Activated CD4-positive, CD25-positive, alpha-beta regulatory T cell treated with anti-CD3 and anti-CD28 coated beads, Interleukin-2, amount 50 U/mL, for 24 hours (primary cell): ENCODE measurements at regions not wholly inside any gene's neighbourhood (a gene's known extent, or its start where the extent isn't known, plus 50 kb on each side); places are given as distances from the start of the nearest gene placed in this dataset.
"Not testable (repeated sequence)": the region's sequence is repeated elsewhere in the genome, so short reads cannot be mapped to it uniquely, and the experiment has no call there.

Experiments used
- ATAC-seq, 2 donors: fragments of 150-1000 bp; cut with Tn5 transposase; one replicate each; pipeline ENCODE4 v1.10.0; 2021; ENCODE audit warnings: mild to moderate bottlenecking in 1 of 2, moderate library complexity in 1 of 2

DNA sequence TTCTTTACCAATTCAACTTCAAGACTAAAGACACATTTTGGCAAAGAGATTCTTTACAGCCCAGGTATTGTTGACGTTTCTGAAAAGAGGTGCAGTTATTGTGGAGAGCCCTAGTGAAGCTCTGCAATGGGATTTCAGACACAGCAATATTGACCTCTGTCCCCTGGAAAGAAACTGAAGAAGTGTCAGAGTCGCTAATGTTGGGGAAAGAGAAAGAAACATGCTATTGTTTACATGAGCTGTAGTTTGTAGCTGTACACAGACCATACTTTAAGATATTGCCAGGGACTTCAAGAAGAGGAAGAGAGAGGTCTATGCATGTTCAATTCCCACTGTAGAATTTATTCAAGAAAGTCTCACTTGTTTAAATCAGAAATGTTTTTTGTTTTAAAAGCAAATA lies 497.3 kb upstream of the BOD1L1 start:
- ATAC-seq = no peak

GRCh38 chr4:14125375-14126129 lies 498.0 kb upstream of the BOD1L1 start:
- no peak for ATAC-seq

DNA sequence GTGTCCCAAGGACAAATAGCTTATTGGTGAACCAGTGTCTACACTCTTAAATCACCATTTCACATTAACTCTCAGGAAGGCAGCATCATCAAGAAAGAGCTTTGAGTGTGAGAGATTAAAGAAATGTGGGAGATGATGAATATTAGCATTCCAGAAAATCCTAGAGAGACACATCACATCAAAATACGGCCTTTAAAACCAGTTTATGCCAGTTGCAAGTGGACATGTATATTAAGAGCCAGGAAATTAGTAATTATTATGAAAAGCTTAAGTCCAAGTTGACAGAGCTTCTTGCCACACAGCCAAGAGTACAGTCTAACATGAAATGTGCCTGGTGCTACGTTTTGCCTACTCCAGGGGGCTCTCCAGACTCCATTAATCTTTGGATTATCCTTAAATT lies 503.0 kb upstream of the BOD1L1 start:
- no peak for ATAC-seq

DNA sequence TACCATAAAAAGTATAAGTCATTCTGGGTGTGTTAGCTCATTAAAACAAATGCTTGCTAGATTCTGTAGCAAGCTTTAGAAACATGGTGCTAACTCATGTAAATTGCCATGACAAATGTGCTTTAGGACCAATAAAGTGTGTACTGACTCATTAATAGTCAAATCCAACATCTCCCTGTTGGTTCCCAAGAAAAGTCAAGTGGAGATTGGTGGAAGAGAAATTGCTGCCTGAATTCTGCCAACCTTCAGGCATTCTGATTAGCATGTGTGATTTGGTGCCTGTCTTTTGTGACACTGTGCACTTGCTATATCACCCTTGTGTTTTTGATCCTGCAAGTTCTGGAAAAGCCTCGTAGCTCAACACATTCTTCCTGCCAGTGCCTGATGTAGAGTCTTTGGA lies 503.8 kb upstream of the BOD1L1 start:
- ATAC-seq = no peak

DNA sequence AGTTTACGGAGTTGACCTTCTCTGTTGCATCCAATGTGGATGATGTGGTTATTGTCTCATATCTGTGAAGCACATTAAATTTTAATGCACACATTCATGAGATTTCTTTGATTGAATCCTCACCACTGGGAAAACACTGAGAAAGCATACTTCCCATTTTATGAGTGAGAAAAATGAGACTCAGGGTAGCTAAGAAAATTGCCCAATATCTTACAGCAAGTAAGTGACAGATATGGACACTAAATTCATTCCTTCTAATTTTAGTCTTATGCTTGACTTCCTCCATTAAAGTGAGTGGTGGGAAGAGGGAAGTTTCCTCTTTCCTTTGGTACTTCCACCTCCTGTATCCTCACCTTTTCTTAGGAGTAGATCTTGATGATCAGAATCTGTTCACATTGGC lies 504.8 kb upstream of the BOD1L1 start:
- no peak for ATAC-seq

DNA sequence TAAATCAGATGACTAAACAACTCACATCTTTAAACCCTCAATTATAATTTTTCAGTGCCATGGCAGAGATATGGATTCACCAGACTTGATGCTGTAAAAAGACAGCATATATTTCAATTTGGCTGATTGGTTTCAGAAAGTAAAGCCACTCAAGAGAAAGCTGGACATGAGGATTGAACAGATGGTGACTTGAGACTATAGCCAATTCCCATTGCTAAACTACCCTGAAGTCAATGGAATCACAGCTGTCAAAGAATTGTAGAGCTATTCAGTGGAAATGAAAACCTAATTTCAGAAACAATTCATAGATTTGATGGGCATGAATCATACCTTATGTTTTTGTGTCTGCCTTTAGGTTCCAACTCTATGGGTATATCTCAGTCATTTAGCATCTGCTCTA lies 510.6 kb upstream of the BOD1L1 start:
- no peak for ATAC-seq

DNA sequence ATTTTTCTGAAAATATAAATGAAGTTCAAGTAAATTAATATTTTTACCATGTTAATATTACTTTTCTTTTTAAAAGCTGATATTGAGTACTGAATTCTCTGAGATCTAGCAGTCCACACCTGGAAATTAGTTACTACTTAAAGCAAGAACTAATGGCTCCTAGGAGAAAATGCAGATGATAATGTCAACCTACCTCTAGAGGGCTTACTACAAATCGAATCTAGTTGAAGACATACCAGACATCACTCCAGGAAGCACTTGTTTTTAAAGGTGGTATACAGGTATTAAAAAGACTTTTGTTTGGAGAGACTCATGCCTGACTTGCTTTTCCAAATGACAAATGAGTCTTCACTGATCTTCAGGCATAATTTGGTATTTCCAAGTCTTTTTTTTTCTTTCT lies 516.4 kb upstream of the BOD1L1 start:
- ATAC-seq = no peak

DNA sequence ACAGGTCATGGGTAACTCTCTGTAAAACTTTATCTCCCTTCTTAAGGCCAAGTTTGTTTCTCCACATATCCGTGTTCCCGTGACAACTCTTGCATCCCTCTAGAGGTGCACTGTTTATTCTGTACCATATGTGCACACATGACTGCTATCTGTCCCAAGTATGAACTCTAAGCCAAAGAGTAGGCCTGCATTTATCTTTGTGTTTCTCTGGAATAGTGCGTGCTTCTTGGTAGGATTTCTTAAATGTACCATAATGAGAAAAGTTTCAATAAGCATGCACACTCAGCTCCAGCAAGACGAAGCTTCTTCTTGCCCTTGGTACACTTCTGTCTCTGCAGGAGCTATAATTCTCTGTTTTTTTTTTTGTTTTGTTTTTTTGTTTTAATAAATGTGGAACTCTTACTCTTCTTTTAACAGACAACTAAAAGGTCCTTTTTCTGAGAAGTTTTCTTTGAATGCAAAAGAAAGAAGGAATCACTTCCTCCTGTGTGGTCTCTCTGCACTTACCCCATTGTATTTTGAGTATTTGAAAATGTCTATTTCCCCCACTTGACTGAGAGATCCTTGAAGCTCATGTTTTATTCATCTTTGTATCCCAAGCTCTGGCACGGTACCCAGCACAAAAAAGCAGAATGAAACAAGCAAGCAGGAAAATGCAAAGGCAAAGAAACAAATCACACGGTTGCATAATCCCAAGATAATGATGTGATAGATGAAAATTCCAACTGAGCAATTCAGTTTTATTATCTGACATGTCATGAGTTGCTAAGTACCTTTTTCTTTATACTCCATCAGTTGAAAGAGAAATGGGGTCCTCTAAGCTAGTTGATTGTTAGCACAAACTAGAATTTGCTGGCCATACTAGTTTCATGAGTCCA lies 521.9 kb upstream of the BOD1L1 start:
- ATAC-seq = no peak

DNA sequence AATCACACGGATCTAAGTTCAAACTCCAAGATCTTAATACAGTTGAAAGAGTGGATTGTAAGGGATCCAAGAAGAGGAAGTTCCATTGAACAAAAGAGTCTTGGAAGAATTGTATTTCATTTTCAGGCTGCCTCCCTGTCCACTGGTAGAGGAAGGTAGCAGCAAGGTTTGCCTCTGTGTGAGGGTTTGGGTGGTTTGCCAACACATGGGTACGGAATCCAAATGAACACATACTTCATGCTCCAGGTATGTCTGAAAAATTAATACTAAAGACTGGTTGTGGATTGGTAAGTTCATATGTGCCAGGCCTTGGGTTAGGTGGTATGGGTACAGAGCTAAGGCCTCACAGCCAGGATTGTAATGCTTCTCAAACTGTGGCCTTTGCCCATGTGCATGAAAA lies 523.6 kb upstream of the BOD1L1 start:
- no peak for ATAC-seq

- peak in 1 of 2 donors; percentile 38 for ATAC-seq
Measured at GRCh38 chr4:14152834-14153519, 525.5 kb upstream of the BOD1L1 start.

DNA sequence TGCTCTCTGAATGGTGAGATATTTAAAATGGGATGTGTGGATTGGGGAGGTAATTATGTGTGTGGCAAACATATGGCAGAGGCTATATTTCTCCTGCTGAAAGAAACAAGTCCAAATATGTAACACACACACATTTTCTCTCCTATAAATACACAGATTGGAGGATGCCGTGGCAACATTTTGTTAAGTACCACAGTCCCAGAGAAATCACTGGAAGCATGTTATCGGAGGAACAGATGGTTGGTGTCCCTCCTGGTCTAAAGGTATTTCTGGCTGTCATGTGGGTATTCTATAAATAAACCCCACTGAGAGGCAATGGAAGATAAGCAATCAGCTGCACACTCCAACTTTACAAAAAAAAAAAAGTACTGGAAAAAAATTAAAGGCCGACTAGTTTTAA lies 528.3 kb upstream of the BOD1L1 start:
- ATAC-seq = no peak

DNA sequence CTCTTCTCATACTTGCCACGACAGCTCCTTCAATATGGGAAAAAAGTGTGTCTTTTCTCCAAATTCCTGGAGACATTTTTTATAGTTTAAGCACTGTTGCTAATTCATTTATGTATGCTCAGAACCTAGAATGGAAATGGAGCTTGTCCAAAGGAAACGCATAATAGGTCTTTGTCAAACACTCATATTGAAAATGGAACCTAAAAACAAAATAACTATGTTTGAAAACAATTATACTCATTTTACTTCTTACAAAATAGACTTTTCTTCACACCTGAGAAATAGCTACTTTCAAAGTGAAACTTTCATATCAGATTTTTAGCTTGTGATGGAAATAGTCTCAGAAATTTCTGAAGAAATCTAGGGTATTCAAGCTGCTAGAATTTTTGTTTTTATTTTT lies 529.7 kb upstream of the BOD1L1 start:
- ATAC-seq = no peak

GRCh38 chr4:14165222-14165920 lies 537.8 kb upstream of the BOD1L1 start:
- peak in 1 of 2 donors; percentile 48 for ATAC-seq

- no peak for ATAC-seq
Measured at GRCh38 chr4:14167876-14168510, 540.5 kb upstream of the BOD1L1 start.

- ATAC-seq = no peak
Measured at GRCh38 chr4:14168919-14169318, 541.4 kb upstream of the BOD1L1 start.

DNA sequence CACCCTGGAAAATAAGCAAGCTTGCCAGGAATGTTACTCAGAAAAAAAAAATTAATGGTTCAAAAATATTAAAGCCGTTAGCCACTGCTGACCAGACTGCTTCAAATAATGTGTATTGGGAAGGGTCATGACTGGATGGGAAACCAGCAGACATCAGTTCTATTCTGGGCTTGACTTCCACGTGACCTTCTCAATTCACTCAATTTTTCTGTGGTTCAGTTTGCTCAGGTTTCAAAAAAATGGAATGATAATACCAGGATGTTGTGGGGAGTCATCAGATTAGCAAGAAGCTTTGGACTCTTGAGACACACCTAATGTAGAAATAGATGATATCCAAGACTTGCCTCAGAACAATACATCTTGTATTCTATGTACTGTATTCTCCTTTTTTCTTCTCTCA lies 541.9 kb upstream of the BOD1L1 start:
- ATAC-seq = no peak

DNA sequence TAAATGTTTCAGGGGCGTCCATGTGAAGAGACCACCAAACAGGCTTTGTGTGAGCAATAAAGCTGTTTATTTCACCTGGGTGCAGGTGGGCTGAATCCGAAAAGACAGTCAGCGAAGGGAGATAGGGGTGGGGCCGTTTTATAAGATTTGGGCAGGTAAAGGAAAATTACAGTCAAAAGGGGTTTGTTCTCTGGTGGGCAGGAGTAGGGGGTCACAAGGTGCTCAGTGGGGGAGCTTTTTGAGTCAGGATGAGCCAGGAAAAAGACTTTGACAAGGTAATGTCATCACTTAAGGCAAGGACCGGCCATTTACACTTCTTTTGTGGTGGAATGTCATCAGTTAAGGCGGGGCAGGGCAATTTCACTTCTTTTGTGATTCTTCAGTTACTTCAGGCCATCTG lies 542.4 kb upstream of the BOD1L1 start:
- not testable (repeated sequence) for ATAC-seq

DNA sequence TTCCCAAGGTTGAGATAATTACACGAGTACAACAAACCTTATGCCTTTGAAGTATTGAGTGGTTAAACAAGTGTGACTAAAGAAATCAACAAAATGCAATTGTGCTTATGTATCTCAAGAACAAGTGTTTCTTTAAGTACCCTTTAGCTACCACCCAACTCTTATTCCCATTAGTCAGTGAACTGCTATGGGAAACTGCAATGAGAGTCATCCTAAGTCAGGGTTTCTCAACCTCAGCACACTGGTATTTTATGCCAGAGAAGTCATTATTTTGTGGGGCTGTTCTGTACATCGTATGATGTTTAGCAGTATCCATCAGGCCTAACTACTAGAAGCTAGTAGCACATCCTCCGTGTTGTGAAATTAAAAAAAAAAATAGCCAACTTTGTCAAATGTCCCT lies 549.1 kb upstream of the BOD1L1 start:
- no peak for ATAC-seq

GRCh38 chr4:14177987-14178386 lies 550.5 kb upstream of the BOD1L1 start:
- ATAC-seq = peak in 1 of 2 donors; percentile 57

DNA sequence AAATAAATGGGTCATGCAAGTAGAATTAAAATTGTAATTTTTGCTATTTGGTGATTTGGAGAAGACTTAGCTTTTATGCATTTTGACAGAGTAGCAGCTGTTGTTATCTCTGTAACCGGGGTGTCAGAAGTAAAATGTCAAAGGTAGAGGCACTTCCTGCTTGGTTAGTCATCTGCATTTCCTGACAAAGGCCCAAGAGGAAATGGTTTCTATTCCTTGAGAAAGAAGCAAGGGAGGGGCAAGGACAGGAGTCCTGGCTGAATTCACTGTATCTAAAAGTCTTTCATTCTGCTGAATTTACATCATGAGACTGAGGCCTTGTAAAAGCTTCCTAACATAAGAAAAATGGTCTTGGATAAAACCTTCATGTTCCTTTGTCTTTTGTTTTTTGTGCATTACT lies 550.9 kb upstream of the BOD1L1 start:
- ATAC-seq = peak in 1 of 2 donors; percentile 36

DNA sequence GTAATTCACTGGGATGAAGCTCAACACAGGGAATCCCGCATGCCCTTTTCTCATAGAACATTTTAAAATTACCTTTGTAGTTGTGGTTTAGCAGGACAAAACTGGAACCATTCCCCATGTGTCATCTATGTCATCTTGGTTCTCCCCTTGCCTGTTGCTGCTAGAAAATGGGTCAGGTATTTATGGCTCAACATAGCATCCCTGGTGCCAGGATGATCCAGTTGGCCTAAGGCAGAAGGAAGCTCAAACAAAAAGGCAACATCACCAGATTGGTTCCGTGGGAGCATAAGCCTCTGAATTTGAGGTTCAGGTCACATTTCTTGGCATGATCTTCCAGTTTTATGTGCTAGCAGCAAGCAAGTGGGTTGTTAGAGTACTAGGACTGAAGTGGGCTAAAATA lies 552.6 kb upstream of the BOD1L1 start:
- ATAC-seq = no peak

DNA sequence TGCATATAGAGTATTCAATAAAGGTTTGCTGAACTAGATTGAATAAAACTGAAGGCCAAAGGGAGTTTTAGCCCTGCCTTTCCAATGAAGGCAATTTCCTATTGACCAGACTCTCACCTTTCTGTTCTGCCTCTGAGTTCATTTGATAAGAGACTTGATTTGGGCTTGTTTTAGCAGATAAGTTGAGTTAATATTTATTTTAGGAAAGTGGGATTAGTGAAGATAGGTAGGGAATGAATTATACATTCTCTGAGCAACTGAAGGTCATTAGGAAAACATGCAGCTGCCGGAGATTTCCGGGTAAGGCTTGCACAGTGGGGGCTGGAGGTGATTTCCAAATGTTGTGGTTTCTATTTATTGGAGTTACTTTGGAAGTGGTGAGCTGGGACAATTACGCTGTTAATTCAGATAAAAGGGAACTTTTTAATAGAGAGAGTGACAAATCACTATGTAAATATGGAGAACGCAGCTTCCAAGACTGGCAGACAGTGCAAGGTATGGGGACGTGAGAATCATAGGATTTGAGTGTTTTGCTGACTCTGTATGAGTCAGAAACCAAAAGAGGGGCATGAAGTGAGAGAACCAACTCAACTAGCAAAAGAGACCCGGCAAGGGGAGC lies 553.6 kb upstream of the BOD1L1 start:
- ATAC-seq = no peak
